NCI-H345 treated with DMSO at 0.1 percent for 48 hours (cell line): ENCODE measurements at regions not wholly inside any gene's neighbourhood (a gene's known extent, or its start where the extent isn't known, plus 50 kb on each side); places are given as distances from the start of the nearest gene placed in this dataset.
"Not testable (repeated sequence)": the region's sequence is repeated elsewhere in the genome, so short reads cannot be mapped to it uniquely, and the experiment has no call there.

Experiments
- DNase-seq: peaks from one replicate; lab custom pipeline; 2025; ENCODE audit not compliant: unreplicated experiment; lab: John Stamatoyannopoulos, UW

DNA sequence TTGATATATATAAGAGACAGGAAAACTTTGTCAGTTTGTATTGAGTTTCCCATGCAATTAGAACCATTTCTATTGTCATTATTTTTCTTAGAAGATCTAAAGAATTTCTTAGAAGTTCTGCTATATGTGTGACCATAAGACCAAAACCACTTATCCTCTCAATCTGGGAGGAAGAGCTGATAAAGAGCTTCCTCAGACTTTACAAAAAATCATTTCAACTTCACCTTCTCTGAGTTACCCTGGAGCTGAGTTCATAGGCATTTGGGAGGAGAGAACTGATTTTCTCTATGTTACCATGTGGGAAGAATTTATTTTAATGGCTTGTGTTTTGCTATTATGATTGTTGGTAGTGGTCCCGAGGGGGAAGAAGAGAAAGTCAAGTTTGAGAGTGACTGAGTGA lies 329.3 kb downstream of the GPD2 start:
- DNase-seq: no peak

- no peak for DNase-seq
These were observed 333.6 kb downstream of the GPD2 start for GRCh38 chr2:156769802-156770201.

DNA sequence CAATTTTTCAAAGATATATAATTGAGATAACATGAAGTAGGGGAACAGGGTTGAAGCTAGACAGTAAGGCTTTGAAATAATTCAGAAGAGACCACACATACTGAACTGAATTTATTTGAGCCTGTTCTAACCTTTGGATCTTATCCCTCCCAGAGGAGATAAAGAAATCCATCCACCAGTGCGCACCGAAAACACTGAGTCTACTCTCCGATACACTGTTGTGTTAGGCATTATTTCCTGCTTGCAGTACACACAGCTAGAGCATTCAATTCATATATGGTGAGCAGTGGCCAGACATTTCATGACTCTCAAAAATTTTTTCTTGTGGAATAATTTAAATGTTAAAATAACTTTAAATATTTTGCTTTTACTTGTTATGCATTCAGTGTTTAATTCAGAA lies 342.7 kb downstream of the GPD2 start:
- DNase-seq: no peak

GRCh38 chr2:156779416-156780120 lies 343.4 kb downstream of the GPD2 start:
- no peak for DNase-seq

DNA sequence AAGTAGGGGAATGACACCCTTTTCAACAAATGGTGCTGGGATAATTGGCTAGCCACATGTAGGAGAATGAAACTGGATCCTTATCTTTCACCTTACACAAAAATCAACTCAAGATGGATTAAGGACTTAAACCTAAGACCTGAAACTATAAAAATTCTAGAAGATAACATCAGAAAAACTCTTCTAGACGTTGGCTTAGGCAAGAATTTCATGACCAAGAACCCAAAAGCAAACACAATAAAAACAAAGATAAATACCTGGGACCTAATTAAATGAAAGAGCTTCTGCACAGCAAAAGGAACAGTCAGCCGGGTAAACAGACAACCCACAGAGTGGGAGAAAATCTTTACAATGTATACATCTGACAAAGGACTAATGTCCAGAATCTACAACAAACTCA lies 345.5 kb downstream of the GPD2 start:
- DNase-seq: not testable (repeated sequence)

- no peak for DNase-seq
These were observed 348.0 kb downstream of the GPD2 start for GRCh38 chr2:156784020-156784701.

DNA sequence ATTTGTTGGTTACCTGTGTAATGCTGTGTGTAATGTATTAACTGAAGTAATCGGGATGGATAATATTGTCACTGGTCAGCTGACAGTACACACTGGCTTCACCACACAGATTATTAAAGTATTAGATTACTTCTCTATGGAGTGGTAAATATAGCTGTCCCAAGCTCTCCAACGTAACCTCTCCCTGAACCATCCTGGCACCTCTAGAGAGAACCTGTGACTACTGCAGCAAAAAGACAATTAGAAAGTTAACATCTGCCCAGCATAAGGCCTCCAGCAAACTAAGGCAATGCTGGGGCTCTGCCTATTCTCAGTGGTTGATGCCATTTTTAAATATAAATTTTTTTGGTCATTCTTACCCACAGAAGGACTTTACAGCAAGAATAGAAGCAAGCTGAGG lies 351.3 kb downstream of the GPD2 start:
- DNase-seq: no peak

- DNase-seq: no peak
These were observed 354.3 kb downstream of the GPD2 start for GRCh38 chr2:156790343-156791037.

DNA sequence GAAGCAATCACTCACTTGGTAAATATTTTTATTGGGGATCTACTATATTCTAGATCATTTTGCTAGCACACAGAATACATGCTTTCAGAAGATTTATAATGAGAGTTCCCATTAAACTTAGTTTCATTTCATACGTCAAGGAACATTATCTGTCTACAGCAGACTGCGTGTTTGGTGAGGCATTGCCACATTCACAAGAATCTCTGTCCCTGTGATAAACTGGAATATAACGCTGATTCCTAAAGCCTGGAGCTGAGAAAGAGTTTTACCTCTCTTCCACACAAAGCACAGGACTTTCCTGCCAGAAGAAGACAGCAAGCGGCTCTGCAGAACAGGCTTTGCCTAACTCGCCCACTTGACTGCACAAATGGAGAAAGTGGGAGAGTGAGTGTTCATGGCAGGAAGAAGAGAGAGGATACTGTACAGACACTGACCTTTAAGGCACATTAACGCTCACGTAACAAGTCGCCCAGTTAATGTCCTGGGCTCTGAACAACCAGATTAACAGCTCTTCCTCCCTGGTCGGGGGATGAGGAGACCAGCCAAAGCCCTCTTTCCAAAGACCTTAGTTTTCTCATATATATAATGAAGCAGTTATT lies 356.2 kb downstream of the GPD2 start:
- DNase-seq: no peak

GRCh38 chr2:156797832-156798231 lies 361.7 kb downstream of the GPD2 start:
- DNase-seq: peak; percentile 2

DNA sequence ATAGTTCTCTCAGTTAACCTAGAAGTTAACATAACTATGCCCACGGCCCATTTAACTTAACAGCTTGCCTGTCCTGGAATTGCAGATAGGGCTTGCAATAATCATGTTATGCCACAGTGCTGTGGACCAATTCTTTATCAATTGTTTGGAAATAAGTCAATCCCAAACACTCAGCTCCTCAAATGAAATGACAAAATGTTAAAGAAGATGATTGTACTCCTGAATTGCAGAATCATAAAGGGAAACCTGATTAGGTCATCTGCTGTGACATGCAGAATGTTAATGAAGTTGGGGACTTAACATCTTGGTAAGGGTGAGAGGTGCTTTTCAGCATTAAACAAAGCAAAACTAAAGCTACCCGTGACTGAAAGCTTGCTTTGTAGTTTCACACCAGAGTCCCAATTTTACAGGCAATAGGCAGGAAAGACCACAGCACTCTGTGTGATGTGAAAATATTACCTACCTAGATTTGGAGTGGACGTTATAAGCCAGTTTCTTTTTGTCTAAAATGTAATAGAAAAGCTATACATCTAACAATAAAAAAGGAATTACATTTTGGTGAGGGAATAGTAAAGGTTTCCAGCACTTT lies 364.0 kb downstream of the GPD2 start:
- DNase-seq: peak; percentile 20

DNA sequence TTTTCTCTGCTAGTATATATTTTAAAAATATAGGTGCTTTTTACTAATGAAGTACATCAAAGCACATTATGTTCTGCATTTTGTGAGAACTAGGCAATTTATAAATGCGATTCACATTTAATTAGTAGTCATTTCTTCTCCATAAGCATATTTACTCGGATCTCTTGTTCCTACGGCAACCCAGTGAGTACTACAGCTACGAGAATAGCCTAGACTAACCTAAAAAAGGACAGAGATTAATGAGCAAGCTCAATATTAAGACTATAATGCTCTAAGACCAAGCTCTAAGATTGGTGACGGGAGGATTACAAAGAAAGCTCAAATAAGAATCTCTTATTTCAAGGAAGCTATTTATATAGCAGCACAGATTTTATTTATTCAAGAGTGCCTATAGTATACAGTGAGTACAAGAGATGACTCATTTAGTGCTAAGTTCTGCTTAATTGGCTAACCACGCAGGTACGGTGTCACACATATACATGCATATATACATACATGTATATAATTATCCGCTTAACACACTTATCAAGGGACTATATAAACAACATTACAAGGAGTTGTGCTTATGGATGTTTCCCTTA lies 364.7 kb downstream of the GPD2 start:
- peak; percentile 15 for DNase-seq

- peak; percentile 27 for DNase-seq
These were observed 367.1 kb downstream of the GPD2 start for GRCh38 chr2:156803243-156803642.

DNA sequence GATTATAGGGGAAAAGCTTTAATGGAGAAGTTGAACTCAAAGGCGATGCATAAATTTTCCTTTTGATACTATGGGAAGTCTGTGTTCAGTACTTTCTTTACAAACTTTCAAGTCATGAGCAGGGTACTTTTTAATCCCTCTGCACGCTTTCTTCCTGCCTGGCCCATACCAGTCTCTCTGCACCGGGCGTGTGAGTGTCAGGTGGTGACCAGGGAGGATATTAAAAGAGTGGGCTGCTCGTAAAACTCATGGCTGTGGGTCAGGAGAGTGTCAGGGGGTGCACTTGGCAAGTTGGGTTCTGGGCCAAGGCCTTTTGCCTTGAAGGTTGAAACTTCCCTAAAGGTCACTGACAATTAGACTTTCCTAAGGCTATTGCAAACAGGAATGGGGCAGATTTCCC lies 367.8 kb downstream of the GPD2 start:
- DNase-seq: no peak

- DNase-seq: no peak
These were observed 373.9 kb downstream of the GPD2 start for GRCh38 chr2:156810094-156810493.

- DNase-seq: no peak
These were observed 376.3 kb downstream of the GPD2 start for GRCh38 chr2:156812496-156812895.

DNA sequence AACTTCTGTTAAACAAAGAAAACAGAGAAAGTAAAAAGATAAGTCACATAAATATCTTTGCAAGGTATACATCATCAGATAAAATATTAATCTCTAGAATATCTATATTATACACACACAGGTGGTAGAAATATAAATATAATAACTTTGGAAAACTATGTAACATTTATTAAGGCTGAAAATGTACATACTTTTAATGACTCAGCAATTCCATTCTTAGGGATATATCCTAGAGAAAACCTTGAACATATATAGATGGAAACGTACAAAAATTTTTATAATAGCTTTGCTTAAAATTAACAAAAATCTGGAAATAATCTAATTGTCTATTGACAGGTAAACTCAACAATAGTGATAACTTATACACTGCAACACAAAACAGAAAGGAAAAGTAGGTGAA lies 381.3 kb downstream of the GPD2 start:
- no peak for DNase-seq

- DNase-seq: no peak
These were observed 382.0 kb downstream of the GPD2 start for GRCh38 chr2:156818221-156818620.

DNA sequence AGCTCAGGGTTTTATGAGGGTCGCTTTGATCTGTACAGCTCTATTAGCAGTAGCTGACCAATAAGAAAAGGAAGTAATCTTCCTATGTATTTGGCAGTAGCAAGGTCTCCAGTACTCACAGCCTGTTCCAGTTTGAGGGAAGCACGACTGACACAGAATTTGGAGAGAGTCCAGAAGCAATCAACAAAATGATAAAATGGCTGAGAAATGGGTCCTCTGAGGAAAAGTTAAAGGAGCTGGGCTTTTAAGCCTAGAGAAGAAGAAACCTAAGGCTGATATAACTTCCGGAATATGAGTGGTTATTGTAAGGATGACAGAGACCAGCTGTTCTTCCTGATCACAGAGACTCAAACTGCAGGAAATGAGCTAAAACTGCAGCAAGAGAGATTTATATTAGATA lies 382.8 kb downstream of the GPD2 start:
- DNase-seq: no peak

DNA sequence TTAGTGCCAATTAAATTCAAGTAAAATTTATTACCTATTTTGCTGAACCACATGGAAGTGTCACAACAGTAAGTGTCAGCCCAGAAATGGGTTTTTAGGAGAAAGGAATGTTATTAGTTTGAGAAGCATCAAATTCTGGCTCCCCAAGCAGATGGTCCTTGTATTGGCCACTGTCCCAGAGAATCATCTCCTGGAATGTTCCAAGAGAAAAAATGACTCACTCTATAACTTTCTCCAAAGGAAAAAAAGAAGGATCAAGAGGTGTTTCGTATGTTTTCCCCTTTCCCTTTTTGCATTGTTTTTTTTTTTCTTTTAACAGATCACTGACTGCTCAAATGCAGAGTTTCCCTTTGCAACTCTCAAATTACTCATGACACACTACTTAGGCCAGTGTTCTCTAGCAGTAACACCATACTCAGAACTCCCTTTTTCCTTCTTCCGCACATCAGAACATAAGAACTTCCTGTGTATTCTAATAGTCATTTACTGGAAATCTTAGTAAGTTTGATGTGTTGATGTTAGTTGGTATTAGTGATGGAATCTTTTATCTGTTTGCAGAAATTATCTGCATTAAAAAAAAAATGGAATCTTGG lies 390.3 kb downstream of the GPD2 start:
- no peak for DNase-seq

DNA sequence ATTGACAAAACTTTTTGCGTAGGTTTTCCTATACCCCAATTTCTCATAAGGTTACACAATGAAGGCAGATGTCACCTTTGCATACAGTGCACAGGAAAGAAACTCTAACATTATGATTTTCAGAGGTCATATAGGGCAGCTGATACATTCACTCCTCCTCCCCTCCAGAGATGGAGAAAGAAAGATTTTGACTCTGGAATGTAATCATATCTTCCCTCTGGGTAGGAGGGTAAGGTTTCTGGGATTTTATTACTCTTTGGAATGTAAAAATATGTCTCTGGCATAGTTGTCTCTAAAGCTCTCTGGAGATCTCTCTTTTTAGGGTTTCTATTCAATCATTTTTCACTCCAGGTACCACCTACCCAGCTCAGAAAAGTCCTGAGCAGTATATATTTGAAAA lies 398.3 kb downstream of the GPD2 start:
- DNase-seq: no peak
